GM23338 (cell line): ENCODE measurements at regions not wholly inside any gene's neighbourhood (a gene's known extent, or its start where the extent isn't known, plus 50 kb on each side); places are given as distances from the start of the nearest gene placed in this dataset.

Experiments used
- CTCF ChIP-seq, 2 experiments: fragments of 200-600 bp in 1 of 2; sonication (generic) in 1 of 2; conservative IDR thresholded peaks; 2 replicates each; pipeline versions ENCODE4 v1.5.1 to v1.6.1; 2016 to 2017; ENCODE audit warnings: antibody characterized with exemption in 2 of 2, low read depth in 2 of 2, mild to moderate bottlenecking in 2 of 2, moderate library complexity in 1 of 2
- EZH2 ChIP-seq: fragments of 200-600 bp; sonication (generic); IDR thresholded peaks from one replicate; pipeline ENCODE4 v1.8.0; 2017; ENCODE audit warnings: antibody characterized with exemption, mild to moderate bottlenecking, low read depth; ENCODE audit not compliant: unreplicated experiment
- EZH2phosphoT487 ChIP-seq: fragments of 200-600 bp; sonication (generic); IDR thresholded peaks from one replicate; pipeline ENCODE4 v1.8.1; 2018; ENCODE audit warnings: antibody characterized with exemption; ENCODE audit not compliant: unreplicated experiment

- TF ChIP-seq EZH2phosphoT487 (no peak), CTCF (conservative IDR thresholded peaks at IDR 0.05; ENCODE audit: low read depth in 2 of 2) (no peak), EZH2 (no peak)
Observed at GRCh38 chr20:22880277-22880676, 154.8 kb upstream of the SSTR4 start.
